ENCODE measurements at regions not wholly inside any gene's neighbourhood (a gene's known extent, or its start where the extent isn't known, plus 50 kb on each side); places are given as distances from the start of the nearest gene placed in this dataset.

DNA sequence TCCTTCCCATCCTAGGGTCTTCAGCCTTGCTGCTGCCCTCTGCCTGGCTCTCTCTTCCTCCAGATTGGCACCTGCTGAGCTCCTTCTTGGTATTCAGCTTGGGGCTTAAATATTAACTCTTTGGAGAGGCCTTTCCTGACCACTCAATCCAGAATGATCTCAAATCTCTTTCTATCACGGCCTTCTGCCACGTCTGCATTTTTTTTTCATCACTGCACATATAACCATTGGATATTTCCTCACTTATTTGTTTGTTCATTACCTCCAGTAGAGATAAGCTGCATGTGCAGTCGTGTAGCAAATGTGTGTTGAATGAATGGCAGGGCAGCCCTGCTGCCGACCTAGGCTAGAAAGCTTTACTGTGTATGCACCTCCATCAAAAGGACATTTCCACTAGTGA lies 51.6 kb upstream of the MPP7 start:
- Histone ChIP-seq H3K56ac (ENCODE audit: low read length) (no peak overlapping the region), H3K4me2 (ENCODE audit: low read length) (no peak overlapping the region), H3K18ac (ENCODE audit: low read length) (no peak overlapping the region), H3K4ac (ENCODE audit: low read depth, low read length) (no peak overlapping the region), H4K5ac (ENCODE audit: low read length) (no peak overlapping the region), H3K27me3 (ENCODE audit: insufficient read depth, low read length, poor library complexity) (no peaks in the 10 kb centered on the region), H3K79me1 (ENCODE audit: low read length) (no peaks in the 10 kb centered on the region), H3K79me2 (ENCODE audit: control insufficient read depth, insufficient read depth, low read length) (no peaks in the 10 kb centered on the region), H2BK5ac (ENCODE audit: low read length) (no peak overlapping the region), H3K4me3 (ENCODE audit: low read length) (no peak overlapping the region), H2BK15ac (replicated peaks; ENCODE audit: low read depth) (no peak overlapping the region), H3K23ac (ENCODE audit: low read length) (no peak overlapping the region), H3K4me1 (ENCODE audit: control insufficient read depth, low read depth, low read length) (no peaks in the 10 kb centered on the region), H2AK5ac (ENCODE audit: low read length) (no peak overlapping the region), H3K9ac (ENCODE audit: low read length) (no peak overlapping the region), H3K36me3 (ENCODE audit: control insufficient read depth, insufficient read depth, low read length) (no peaks in the 10 kb centered on the region), H2BK120ac (ENCODE audit: low read depth, low read length) (no peak overlapping the region), H4K8ac (ENCODE audit: low read depth, low read length) (no peak overlapping the region), H3K27ac (ENCODE audit: low read depth, low read length) (no peak overlapping the region)
- WGBS (ENCODE audit: extremely low coverage, insufficient coverage, low lambda C conversion rate) = no CpG with 5 or more reads among the region's 4 CpGs
- DNase-seq = no peak

GRCh38 chr10:28355376-28355775 lies 52.5 kb upstream of the MPP7 start:
- Histone ChIP-seq H3K18ac (ENCODE audit: low read length) (no peak overlapping the region), H3K23ac (ENCODE audit: low read length) (no peak overlapping the region), H3K4me1 (ENCODE audit: control insufficient read depth, low read depth, low read length) (no peaks in the 10 kb centered on the region), H3K27me3 (ENCODE audit: insufficient read depth, low read length, poor library complexity) (no peaks in the 10 kb centered on the region), H3K79me1 (ENCODE audit: low read length) (no peaks in the 10 kb centered on the region), H3K4ac (ENCODE audit: low read depth, low read length) (no peak overlapping the region), H3K79me2 (ENCODE audit: control insufficient read depth, insufficient read depth, low read length) (no peaks in the 10 kb centered on the region), H3K9ac (ENCODE audit: low read length) (no peak overlapping the region), H4K5ac (ENCODE audit: low read length) (no peak overlapping the region), H3K27ac (ENCODE audit: low read depth, low read length) (no peak overlapping the region), H3K4me2 (ENCODE audit: low read length) (no peak overlapping the region), H2BK5ac (ENCODE audit: low read length) (no peak overlapping the region), H3K56ac (ENCODE audit: low read length) (no peak overlapping the region), H4K8ac (ENCODE audit: low read depth, low read length) (no peak overlapping the region), H2AK5ac (ENCODE audit: low read length) (no peak overlapping the region), H2BK15ac (replicated peaks; ENCODE audit: low read depth) (no peak overlapping the region), H3K36me3 (ENCODE audit: control insufficient read depth, insufficient read depth, low read length) (no peaks in the 10 kb centered on the region), H2BK120ac (ENCODE audit: low read depth, low read length) (no peak overlapping the region), H3K4me3 (ENCODE audit: low read length) (no peak overlapping the region)
- WGBS (ENCODE audit: extremely low coverage, insufficient coverage, low lambda C conversion rate) = no CpG with 5 or more reads among the region's 2 CpGs
- no peak for DNase-seq

DNA sequence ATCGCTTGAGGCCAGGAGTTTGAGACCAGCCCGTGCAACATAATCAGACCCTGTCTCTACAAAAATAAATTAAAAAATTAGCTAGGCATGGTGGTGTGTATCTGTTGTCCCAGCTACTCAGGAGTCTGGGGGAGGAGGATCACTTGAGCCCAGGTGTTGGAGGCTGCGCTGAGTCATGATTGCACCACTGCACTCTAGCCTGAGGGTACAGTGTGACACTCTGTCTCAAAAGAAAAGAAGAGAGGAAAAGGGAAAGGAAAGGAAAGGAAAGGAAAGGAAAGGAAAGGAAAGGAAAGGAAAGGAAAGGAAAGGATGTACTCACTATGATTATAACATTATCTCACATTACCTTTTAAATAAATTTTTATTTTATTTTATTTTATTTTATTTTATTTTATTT lies 56.5 kb upstream of the MPP7 start:
- H3K27ac ChIP-seq (ENCODE audit: low read depth, low read length) = no peak overlapping the region
- H4K5ac ChIP-seq (ENCODE audit: low read length) = no peak overlapping the region
- no peaks in the 10 kb centered on the region for H3K27me3 ChIP-seq (ENCODE audit: insufficient read depth, low read length, poor library complexity)
- no peak overlapping the region for H2BK15ac ChIP-seq (replicated peaks; ENCODE audit: low read depth)
- H3K56ac ChIP-seq (ENCODE audit: low read length) = no peak overlapping the region
- no peak overlapping the region for H4K8ac ChIP-seq (ENCODE audit: low read depth, low read length)
- no peak overlapping the region for H3K4me3 ChIP-seq (ENCODE audit: low read length)
- no peak overlapping the region for H3K18ac ChIP-seq (ENCODE audit: low read length)
- no peaks in the 10 kb centered on the region for H3K79me2 ChIP-seq (ENCODE audit: control insufficient read depth, insufficient read depth, low read length)
- no peak overlapping the region for H2BK120ac ChIP-seq (ENCODE audit: low read depth, low read length)
- no peak overlapping the region for H3K4ac ChIP-seq (ENCODE audit: low read depth, low read length)
- H3K9ac ChIP-seq (ENCODE audit: low read length) = no peak overlapping the region
- no peaks in the 10 kb centered on the region for H3K36me3 ChIP-seq (ENCODE audit: control insufficient read depth, insufficient read depth, low read length)
- DNase-seq = peak; percentile 37
- H2BK5ac ChIP-seq (ENCODE audit: low read length) = no peak overlapping the region
- no peak overlapping the region for H2AK5ac ChIP-seq (ENCODE audit: low read length)
- no peak overlapping the region for H3K23ac ChIP-seq (ENCODE audit: low read length)
- WGBS (ENCODE audit: extremely low coverage, insufficient coverage, low lambda C conversion rate) = no CpG with 5 or more reads among the region's 3 CpGs
- no peak overlapping the region for H3K4me2 ChIP-seq (ENCODE audit: low read length)
- no peaks in the 10 kb centered on the region for H3K4me1 ChIP-seq (ENCODE audit: control insufficient read depth, low read depth, low read length)
- H3K79me1 ChIP-seq (ENCODE audit: low read length) = no peaks in the 10 kb centered on the region

- H4K5ac ChIP-seq (ENCODE audit: low read length) = no peak overlapping the region
- no peaks in the 10 kb centered on the region for H3K36me3 ChIP-seq (ENCODE audit: control insufficient read depth, insufficient read depth, low read length)
- H3K23ac ChIP-seq (ENCODE audit: low read length) = no peak overlapping the region
- H3K27me3 ChIP-seq (ENCODE audit: insufficient read depth, low read length, poor library complexity) = no peaks in the 10 kb centered on the region
- no peaks in the 10 kb centered on the region for H3K4me1 ChIP-seq (ENCODE audit: control insufficient read depth, low read depth, low read length)
- H3K9ac ChIP-seq (ENCODE audit: low read length) = no peak overlapping the region
- no peak overlapping the region for H3K4ac ChIP-seq (ENCODE audit: low read depth, low read length)
- H3K4me3 ChIP-seq (ENCODE audit: low read length) = no peak overlapping the region
- no peak overlapping the region for H2AK5ac ChIP-seq (ENCODE audit: low read length)
- H2BK120ac ChIP-seq (ENCODE audit: low read depth, low read length) = no peak overlapping the region
- H3K18ac ChIP-seq (ENCODE audit: low read length) = no peak overlapping the region
- H3K79me2 ChIP-seq (ENCODE audit: control insufficient read depth, insufficient read depth, low read length) = no peaks in the 10 kb centered on the region
- H3K4me2 ChIP-seq (ENCODE audit: low read length) = no peak overlapping the region
- no peak overlapping the region for H4K8ac ChIP-seq (ENCODE audit: low read depth, low read length)
- H3K56ac ChIP-seq (ENCODE audit: low read length) = no peak overlapping the region
- no peak overlapping the region for H2BK5ac ChIP-seq (ENCODE audit: low read length)
- WGBS (ENCODE audit: extremely low coverage, insufficient coverage, low lambda C conversion rate) = no CpG with 5 or more reads among the region's 4 CpGs
- no peaks in the 10 kb centered on the region for H3K79me1 ChIP-seq (ENCODE audit: low read length)
- DNase-seq = no peak
- H3K27ac ChIP-seq (ENCODE audit: low read depth, low read length) = no peak overlapping the region
- no peak overlapping the region for H2BK15ac ChIP-seq (replicated peaks; ENCODE audit: low read depth)
These were observed 57.3 kb upstream of the MPP7 start for GRCh38 chr10:28360175-28360574.

DNA sequence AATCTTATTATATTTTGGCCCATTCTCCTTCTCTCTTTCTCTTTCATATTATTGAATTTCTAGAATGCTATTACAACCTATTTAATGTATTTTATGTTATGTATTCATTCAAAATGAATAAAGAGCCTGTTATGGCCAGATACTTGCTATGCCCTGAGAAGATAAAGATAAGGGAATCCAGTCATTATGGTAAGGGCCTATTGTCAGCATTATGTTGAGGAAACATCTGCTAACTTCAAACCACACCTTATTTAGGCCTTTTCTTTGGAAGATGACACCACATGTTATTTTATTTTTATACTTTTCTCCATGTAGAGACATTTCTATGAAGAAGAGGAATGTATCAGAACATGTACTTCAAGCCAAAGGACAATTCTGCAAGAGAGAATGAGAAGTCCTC lies 60.5 kb upstream of the MPP7 start:
- Histone ChIP-seq H3K36me3 (ENCODE audit: control insufficient read depth, insufficient read depth, low read length) (no peaks in the 10 kb centered on the region), H3K79me1 (ENCODE audit: low read length) (no peaks in the 10 kb centered on the region), H3K23ac (ENCODE audit: low read length) (no peak overlapping the region), H2BK5ac (ENCODE audit: low read length) (no peak overlapping the region), H3K4me2 (ENCODE audit: low read length) (no peak overlapping the region), H3K27me3 (ENCODE audit: insufficient read depth, low read length, poor library complexity) (no peaks in the 10 kb centered on the region), H4K5ac (ENCODE audit: low read length) (no peak overlapping the region), H3K9ac (ENCODE audit: low read length) (no peak overlapping the region), H3K4me1 (ENCODE audit: control insufficient read depth, low read depth, low read length) (no peaks in the 10 kb centered on the region), H3K27ac (ENCODE audit: low read depth, low read length) (no peak overlapping the region), H3K79me2 (ENCODE audit: control insufficient read depth, insufficient read depth, low read length) (no peaks in the 10 kb centered on the region), H3K4ac (ENCODE audit: low read depth, low read length) (no peak overlapping the region), H3K18ac (ENCODE audit: low read length) (no peak overlapping the region), H3K56ac (ENCODE audit: low read length) (no peak overlapping the region), H2AK5ac (ENCODE audit: low read length) (no peak overlapping the region), H2BK120ac (ENCODE audit: low read depth, low read length) (no peak overlapping the region), H4K8ac (ENCODE audit: low read depth, low read length) (no peak overlapping the region), H3K4me3 (ENCODE audit: low read length) (no peak overlapping the region), H2BK15ac (replicated peaks; ENCODE audit: low read depth) (no peak overlapping the region)
- no peak for DNase-seq

GRCh38 chr10:28365840-28366239 lies 63.0 kb upstream of the MPP7 start:
- H3K56ac ChIP-seq (ENCODE audit: low read length) = no peak overlapping the region
- DNase-seq = no peak
- H3K79me2 ChIP-seq (ENCODE audit: control insufficient read depth, insufficient read depth, low read length) = no peaks in the 10 kb centered on the region
- H3K27ac ChIP-seq (ENCODE audit: low read depth, low read length) = no peak overlapping the region
- H4K8ac ChIP-seq (ENCODE audit: low read depth, low read length) = no peak overlapping the region
- no peak overlapping the region for H3K23ac ChIP-seq (ENCODE audit: low read length)
- no peak overlapping the region for H2BK5ac ChIP-seq (ENCODE audit: low read length)
- H4K5ac ChIP-seq (ENCODE audit: low read length) = no peak overlapping the region
- H3K4me3 ChIP-seq (ENCODE audit: low read length) = no peak overlapping the region
- H3K4ac ChIP-seq (ENCODE audit: low read depth, low read length) = no peak overlapping the region
- H3K9ac ChIP-seq (ENCODE audit: low read length) = no peak overlapping the region
- no peak overlapping the region for H2BK15ac ChIP-seq (replicated peaks; ENCODE audit: low read depth)
- H3K27me3 ChIP-seq (ENCODE audit: insufficient read depth, low read length, poor library complexity) = no peaks in the 10 kb centered on the region
- no peaks in the 10 kb centered on the region for H3K4me1 ChIP-seq (ENCODE audit: control insufficient read depth, low read depth, low read length)
- no peak overlapping the region for H2BK120ac ChIP-seq (ENCODE audit: low read depth, low read length)
- WGBS (ENCODE audit: extremely low coverage, insufficient coverage, low lambda C conversion rate) = no CpG with 5 or more reads among the region's 2 CpGs
- H3K36me3 ChIP-seq (ENCODE audit: control insufficient read depth, insufficient read depth, low read length) = no peaks in the 10 kb centered on the region
- H3K18ac ChIP-seq (ENCODE audit: low read length) = no peak overlapping the region
- H3K4me2 ChIP-seq (ENCODE audit: low read length) = no peak overlapping the region
- H3K79me1 ChIP-seq (ENCODE audit: low read length) = no peaks in the 10 kb centered on the region
- no peak overlapping the region for H2AK5ac ChIP-seq (ENCODE audit: low read length)

All from mesendoderm (in vitro differentiated cells).